ENCODE measurements at regions not wholly inside any gene's neighbourhood (a gene's known extent, or its start where the extent isn't known, plus 50 kb on each side); places are given as distances from the start of the nearest gene placed in this dataset.

DNA sequence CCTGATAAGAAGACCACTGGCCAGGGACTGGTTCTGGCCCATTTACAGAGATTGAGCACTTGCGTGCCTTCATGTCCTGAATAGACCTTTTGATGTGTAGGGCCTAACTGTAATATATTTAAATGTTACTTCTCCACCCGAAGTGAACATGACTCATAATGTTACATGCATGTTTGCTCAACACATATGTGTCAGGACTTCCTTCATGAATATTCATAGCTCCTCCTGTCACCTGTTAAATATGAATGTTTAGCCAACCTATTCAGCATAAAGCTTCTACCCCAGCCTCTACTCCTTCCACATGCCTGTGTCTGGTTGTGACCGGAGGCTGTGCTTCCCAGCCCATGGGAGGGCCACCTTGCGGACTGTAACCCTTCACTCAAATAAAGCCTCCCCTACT is 457.5 kb downstream of the IRX1 start:
- intact Hi-C loops (cut with micrococcal nuclease), result no loop called here
- Mint-ChIP-seq H3K4me3 (ENCODE audit: low read depth) (no peak overlapping the region), H3K27me3 (ENCODE audit: low read depth) (no peaks in the 10 kb centered on the region), H3K9me3 (peaks cover 4% of the 10 kb centered on the region), H3K4me1 (ENCODE audit: low read depth) (no peaks in the 10 kb centered on the region), H3K27ac (no peak overlapping the region), H3K36me3 (ENCODE audit: low read depth) (no peaks in the 10 kb centered on the region)
- DNase-seq (ENCODE audit: low spot score), result no peak

DNA sequence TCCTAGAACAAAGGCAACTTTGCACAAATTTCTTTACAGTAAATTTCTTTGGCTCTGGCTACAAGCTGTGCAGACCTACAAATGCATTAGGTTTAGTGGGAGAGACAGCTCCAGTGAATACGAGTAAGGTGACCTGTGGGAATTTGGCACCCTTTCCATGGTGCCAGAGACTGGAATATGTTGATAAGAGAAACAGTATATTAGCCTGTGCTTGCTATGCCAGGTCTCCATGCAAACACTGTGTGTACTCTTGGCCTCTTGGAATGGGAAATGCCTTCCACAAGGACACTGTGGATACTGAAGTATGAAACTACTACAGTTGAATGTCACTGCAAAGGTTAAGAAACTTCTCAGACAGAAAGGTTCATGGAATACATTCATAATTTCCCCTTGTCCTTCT is 458.5 kb downstream of the IRX1 start:
- H3K27ac Mint-ChIP-seq, result no peak overlapping the region
- DNase-seq (ENCODE audit: low spot score), result no peak
- intact Hi-C loops (cut with micrococcal nuclease), result no loop called here

DNA sequence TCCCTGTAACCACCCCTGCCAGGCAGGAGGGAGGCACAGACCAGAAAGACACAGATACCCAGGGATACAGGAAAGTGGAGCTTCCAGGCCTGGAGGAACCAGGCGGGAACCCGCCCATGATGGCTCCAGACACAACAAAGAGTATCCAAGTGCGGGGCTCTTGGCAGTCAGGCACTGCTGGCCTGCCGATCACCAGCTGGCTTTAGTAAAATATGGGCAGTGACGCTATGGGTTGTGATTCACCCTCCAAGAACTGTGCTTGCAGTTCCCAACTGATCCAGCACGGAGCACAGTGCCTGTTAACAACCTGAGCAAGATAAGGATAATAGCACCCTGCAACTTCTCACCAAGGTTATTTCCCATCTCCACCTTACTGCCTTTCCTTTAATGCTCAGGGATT is 463.3 kb downstream of the IRX1 start:
- intact Hi-C loops (cut with micrococcal nuclease), result no loop called here
- H3K4me3 Mint-ChIP-seq (ENCODE audit: low read depth), result no peak overlapping the region
- H3K27ac Mint-ChIP-seq, result no peak overlapping the region
- no peaks in the 10 kb centered on the region for H3K36me3 Mint-ChIP-seq (ENCODE audit: low read depth)
- DNase-seq (ENCODE audit: low spot score), result no peak
- no peaks in the 10 kb centered on the region for H3K27me3 Mint-ChIP-seq (ENCODE audit: low read depth)
- no peaks in the 10 kb centered on the region for H3K4me1 Mint-ChIP-seq (ENCODE audit: low read depth)
- H3K9me3 Mint-ChIP-seq, result peaks cover 7% of the 10 kb centered on the region

More for the DNA sequence above, 458.5 kb downstream of the IRX1 start:
- H3K36me3 Mint-ChIP-seq (ENCODE audit: low read depth), result no peaks in the 10 kb centered on the region
- no peak overlapping the region for H3K4me3 Mint-ChIP-seq (ENCODE audit: low read depth)
- H3K4me1 Mint-ChIP-seq (ENCODE audit: low read depth), result no peaks in the 10 kb centered on the region
- H3K27me3 Mint-ChIP-seq (ENCODE audit: low read depth), result no peaks in the 10 kb centered on the region
- H3K9me3 Mint-ChIP-seq, result peaks cover 4% of the 10 kb centered on the region

DNA sequence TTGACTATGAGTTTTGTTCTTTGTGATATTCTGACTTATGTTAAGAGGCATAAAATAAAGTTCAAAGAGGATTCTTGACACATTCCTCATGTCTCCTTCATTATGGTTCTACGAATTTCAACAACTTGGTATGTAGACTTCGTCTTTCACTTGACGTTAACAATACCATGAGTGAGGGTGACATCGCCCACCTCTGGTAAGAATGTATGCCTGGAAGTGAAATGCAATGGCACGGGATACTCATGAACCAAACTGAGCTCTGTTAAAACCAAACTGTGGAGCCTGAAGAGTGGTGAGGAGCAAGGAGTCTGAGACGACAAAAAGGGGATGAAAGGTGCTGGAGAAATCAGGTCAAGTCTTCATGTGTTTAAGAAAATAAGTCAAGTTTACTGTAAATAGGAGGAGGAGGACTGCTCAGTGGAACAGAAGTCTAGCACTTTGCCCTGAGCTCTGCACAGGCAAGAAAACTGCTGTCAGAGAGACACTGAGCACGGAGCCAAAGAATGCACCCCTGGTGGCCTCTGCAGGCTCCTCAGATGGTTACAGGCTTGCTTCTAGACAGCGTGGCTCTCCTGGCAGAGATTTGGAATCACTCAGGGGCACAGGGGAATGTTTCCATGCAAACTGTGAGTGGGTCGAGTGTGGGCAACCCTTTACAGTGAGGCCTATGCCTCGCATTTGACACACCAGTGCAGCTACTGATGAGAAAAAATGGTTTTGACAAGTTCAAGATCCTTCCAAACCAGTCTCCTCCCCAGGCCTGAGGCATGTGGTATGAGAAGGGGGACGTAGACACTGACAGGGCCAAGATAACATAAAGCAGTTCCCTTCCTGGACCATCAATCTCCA is 470.1 kb downstream of the IRX1 start:
- DNase-seq (ENCODE audit: low spot score), result no peak
- no peaks in the 10 kb centered on the region for H3K4me1 Mint-ChIP-seq (ENCODE audit: low read depth)
- H3K27ac Mint-ChIP-seq, result no peak overlapping the region
- no peaks in the 10 kb centered on the region for H3K27me3 Mint-ChIP-seq (ENCODE audit: low read depth)
- intact Hi-C loops (cut with micrococcal nuclease), result no loop called here
- peaks cover 8% of the 10 kb centered on the region for H3K9me3 Mint-ChIP-seq
- H3K36me3 Mint-ChIP-seq (ENCODE audit: low read depth), result no peaks in the 10 kb centered on the region
- H3K4me3 Mint-ChIP-seq (ENCODE audit: low read depth), result no peak overlapping the region

DNA sequence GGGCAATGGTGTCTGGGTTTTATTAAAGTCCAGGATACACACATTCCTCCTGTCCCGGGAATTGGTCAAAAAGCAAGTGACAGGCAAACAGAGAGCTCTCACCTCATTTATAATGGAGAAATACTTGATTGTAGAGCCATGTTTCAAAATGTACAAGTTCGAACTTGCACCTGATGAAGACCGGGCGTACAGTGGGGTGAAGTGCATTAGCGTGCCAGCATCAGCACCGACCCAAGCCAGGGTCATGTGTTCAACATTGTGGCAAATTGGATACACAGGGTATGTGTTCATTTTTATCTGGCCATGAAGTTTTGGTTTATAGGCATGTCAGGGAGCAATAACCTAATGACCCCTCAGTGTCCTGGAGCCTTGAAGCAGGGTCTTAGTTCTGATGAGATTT is 472.5 kb downstream of the IRX1 start:
- H3K4me3 Mint-ChIP-seq (ENCODE audit: low read depth), result no peak overlapping the region
- no peaks in the 10 kb centered on the region for H3K36me3 Mint-ChIP-seq (ENCODE audit: low read depth)
- peaks cover 8% of the 10 kb centered on the region for H3K9me3 Mint-ChIP-seq
- no peak overlapping the region for H3K27ac Mint-ChIP-seq
- DNase-seq (ENCODE audit: low spot score), result no peak
- intact Hi-C loops (cut with micrococcal nuclease), result no loop called here
- H3K27me3 Mint-ChIP-seq (ENCODE audit: low read depth), result no peaks in the 10 kb centered on the region
- no peaks in the 10 kb centered on the region for H3K4me1 Mint-ChIP-seq (ENCODE audit: low read depth)

DNA sequence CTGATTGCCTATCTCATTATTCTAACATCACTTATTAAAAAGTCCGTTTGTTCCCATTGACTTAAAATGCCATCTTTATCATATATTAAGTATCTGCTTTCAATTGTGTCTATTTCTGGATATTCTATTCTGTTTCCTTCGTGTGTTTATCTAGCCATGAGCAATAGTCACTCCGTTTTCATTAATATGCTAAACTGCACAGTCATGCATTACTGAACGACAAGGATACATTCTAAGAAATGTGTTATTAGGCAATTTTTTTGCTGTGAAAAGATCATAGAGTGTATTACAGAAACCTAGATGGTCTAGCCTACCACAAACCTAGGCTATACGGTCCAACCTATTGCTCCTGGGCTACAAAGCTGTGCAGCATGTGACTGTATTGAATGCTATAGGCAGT is 482.9 kb downstream of the IRX1 start:
- Mint-ChIP-seq H3K36me3 (ENCODE audit: low read depth) (no peaks in the 10 kb centered on the region), H3K27ac (no peak overlapping the region), H3K27me3 (ENCODE audit: low read depth) (no peaks in the 10 kb centered on the region), H3K4me1 (ENCODE audit: low read depth) (no peaks in the 10 kb centered on the region), H3K4me3 (ENCODE audit: low read depth) (no peak overlapping the region), H3K9me3 (peaks cover 30% of the 10 kb centered on the region)
- intact Hi-C loops (cut with micrococcal nuclease), result no loop called here
- DNase-seq (ENCODE audit: low spot score), result no peak

DNA sequence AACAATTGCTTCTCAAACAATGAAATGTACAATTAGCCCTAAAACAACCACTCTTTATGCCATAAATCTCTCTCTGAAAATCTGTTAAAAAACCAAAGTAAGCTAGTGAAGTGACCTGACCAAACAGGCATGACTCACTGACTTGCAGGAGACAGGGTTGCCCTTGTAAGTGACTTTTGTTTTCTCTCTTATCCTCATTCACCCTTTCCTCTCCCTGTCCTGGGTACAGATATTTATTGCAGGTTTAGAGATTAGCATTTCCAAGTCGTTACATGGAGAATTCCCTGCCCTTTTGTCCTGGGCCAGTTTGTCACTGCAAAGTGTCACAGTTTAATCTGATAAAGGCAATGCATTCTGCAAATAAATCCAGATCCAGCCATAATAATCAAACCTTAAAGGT is 484.2 kb downstream of the IRX1 start:
- Mint-ChIP-seq H3K4me1 (ENCODE audit: low read depth) (no peaks in the 10 kb centered on the region), H3K9me3 (peaks cover 35% of the 10 kb centered on the region), H3K4me3 (ENCODE audit: low read depth) (no peak overlapping the region), H3K36me3 (ENCODE audit: low read depth) (no peaks in the 10 kb centered on the region), H3K27ac (no peak overlapping the region), H3K27me3 (ENCODE audit: low read depth) (no peaks in the 10 kb centered on the region)
- DNase-seq (ENCODE audit: low spot score), result no peak
- intact Hi-C loops (cut with micrococcal nuclease), result no loop called here

DNA sequence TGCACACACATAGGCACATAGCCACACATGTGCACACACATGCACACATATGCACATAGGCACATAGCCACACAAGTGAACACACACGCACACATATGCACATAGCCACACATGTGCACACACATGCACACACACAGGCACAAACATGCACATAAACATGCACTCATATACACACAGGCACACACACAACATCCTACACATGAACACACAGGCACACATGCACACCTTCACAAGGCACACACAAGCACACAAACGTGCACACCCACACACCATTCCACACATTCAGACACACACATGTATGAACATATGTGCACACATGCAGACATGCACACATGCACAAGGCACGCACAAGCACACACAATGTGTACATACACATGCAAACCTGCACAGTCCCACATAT is 484.7 kb downstream of the IRX1 start:
- DNase-seq (ENCODE audit: low spot score), result no peak
- H3K27me3 Mint-ChIP-seq (ENCODE audit: low read depth), result no peaks in the 10 kb centered on the region
- no peaks in the 10 kb centered on the region for H3K36me3 Mint-ChIP-seq (ENCODE audit: low read depth)
- H3K4me1 Mint-ChIP-seq (ENCODE audit: low read depth), result no peaks in the 10 kb centered on the region
- H3K9me3 Mint-ChIP-seq, result peaks cover 32% of the 10 kb centered on the region
- H3K27ac Mint-ChIP-seq, result no peak overlapping the region
- intact Hi-C loops (cut with micrococcal nuclease), result no loop called here
- H3K4me3 Mint-ChIP-seq (ENCODE audit: low read depth), result no peak overlapping the region

DNA sequence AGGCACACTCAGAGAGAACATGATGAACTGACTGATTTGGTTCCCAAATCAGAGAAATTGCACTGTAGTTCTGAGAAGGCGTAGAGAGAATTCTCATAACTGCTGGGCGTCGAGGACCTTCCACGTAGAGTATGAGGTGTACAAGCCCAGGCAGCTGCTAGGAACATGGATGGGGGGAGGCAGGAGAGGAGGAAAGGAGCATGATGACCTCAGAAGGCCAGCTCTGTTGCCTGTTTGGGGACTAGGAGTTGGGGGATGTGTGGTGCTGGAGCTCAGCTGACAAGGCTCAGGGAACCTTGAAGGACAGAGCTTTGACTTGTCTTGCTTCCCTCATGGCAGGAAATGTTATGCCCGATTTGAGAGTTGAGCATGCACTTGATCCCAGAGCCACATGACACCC is 485.4 kb downstream of the IRX1 start:
- no peaks in the 10 kb centered on the region for H3K4me1 Mint-ChIP-seq (ENCODE audit: low read depth)
- intact Hi-C loops (cut with micrococcal nuclease), result no loop called here

DNA sequence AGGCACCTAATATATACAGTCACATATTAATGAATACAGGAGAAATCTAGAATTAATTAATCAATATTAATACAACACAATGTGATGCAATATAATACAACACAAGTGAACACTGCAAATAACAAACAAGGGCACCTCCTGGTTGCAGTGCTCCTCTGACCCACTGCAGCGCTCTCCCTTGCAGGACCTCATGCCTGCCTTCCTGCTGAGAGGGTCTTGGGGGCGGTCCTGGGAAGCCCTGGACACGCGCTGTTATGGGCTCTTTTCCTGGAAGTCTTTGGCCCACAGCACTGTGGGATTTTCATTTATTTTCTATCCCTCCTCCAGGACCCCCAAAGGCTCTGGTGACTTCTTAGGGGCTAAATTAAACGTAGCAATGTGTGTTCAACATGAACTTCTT is 485.8 kb downstream of the IRX1 start:
- no peaks in the 10 kb centered on the region for H3K27me3 Mint-ChIP-seq (ENCODE audit: low read depth)
- intact Hi-C loops (cut with micrococcal nuclease), result no loop called here
- no peak overlapping the region for H3K4me3 Mint-ChIP-seq (ENCODE audit: low read depth)

More for the DNA sequence above, 485.4 kb downstream of the IRX1 start:
- Mint-ChIP-seq H3K27me3 (ENCODE audit: low read depth) (no peaks in the 10 kb centered on the region), H3K4me3 (ENCODE audit: low read depth) (no peak overlapping the region), H3K27ac (no peak overlapping the region), H3K36me3 (ENCODE audit: low read depth) (no peaks in the 10 kb centered on the region), H3K9me3 (peaks cover 27% of the 10 kb centered on the region)
- no peak for DNase-seq (ENCODE audit: low spot score)

DNA sequence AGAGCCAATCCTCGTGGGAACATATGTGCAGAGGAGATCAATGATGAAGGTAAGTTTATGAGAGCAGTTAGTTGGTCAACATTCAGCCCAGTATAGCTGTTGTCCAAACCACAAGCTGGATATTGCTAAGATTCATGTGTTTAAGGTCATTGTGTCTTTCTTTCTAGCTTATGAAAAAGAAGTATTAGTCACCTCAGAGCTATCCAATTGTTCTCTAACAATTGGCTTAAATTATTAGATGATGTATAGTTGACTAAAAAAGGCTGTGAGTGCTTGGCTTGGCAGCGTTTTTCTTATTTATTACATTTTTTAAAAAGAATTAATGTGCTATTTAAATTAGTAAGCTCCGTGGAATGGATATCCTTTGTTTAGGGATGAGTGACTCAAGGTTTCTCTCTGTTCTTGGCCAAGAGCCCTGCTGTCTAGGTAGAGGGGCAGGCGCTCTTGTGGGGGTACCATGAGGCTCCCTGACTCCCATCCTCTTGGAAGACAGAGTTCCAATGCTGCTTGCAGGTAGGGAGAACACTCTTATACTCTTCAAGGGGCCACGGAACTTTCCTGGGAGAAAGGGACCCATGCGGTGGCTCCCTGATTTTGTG is 487.4 kb downstream of the IRX1 start:
- Mint-ChIP-seq H3K27me3 (ENCODE audit: low read depth) (no peaks in the 10 kb centered on the region), H3K27ac (no peak overlapping the region), H3K4me3 (ENCODE audit: low read depth) (no peak overlapping the region), H3K4me1 (ENCODE audit: low read depth) (no peaks in the 10 kb centered on the region), H3K36me3 (ENCODE audit: low read depth) (no peaks in the 10 kb centered on the region), H3K9me3 (peaks cover 23% of the 10 kb centered on the region)
- intact Hi-C loops (cut with micrococcal nuclease), result no loop called here
- DNase-seq (ENCODE audit: low spot score), result no peak

More for the DNA sequence above, 485.8 kb downstream of the IRX1 start:
- Mint-ChIP-seq H3K9me3 (peaks cover 27% of the 10 kb centered on the region), H3K4me1 (ENCODE audit: low read depth) (no peaks in the 10 kb centered on the region), H3K36me3 (ENCODE audit: low read depth) (no peaks in the 10 kb centered on the region), H3K27ac (no peak overlapping the region)
- DNase-seq (ENCODE audit: low spot score), result no peak

DNA sequence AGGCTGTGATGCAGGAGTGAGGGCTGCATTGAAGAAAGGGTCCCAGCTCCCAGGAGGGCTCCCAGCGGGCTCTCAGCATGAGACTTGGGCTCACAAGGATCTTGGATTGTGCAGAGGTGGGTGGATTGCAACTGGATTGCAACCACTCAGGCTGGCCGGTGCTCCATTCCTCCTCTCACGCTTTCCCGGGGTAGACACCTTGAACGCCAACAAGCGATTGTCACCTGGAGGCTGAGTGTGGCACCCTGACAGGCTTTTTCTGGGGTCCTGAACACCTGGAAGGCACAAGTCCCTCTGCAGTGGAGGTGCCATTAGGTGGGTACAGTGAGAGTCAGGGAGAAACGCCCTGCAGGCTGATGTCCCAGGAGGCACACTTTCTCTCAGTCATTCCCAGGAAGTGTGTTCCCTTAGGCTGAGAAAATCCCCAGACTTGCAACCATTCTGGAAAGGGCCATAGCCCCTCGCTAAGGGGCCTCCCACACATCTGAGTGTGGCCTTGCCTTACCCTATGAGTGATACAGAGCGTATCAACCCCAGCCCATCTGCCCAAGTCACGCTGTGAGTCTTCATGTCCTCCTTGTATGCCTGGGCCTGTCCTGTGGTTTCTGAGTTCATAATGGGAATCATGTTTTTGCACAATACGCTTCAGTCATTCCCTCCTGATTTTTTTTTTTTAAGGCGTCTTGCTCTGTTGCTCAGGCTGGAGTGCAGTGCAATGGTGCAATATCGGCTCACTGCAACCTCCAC is 488.1 kb downstream of the IRX1 start:
- intact Hi-C loops (cut with micrococcal nuclease), result no loop called here

DNA sequence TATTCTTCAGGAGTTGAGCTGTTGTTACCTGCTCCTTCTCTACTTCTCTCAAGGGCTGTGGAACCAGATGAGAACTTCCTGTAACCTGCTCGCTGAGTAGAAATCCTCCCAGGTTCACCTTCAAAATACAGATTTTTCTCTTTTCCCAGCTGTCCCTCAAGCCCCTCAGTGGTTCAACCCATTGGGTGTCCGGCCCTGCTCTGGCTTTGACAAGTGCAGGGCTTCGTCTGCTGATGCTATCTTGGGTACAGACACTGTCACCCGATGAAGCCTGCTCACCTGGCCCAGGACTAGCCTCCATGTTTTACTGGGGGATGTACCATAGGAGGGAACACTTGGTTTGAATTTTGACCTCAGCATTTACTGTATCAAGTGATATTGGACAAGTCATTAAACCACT is 490.4 kb downstream of the IRX1 start:
- H3K9me3 Mint-ChIP-seq, result peaks cover 13% of the 10 kb centered on the region
- H3K27ac Mint-ChIP-seq, result no peak overlapping the region
- H3K4me3 Mint-ChIP-seq (ENCODE audit: low read depth), result no peak overlapping the region
- intact Hi-C loops (cut with micrococcal nuclease), result no loop called here
- no peak for DNase-seq (ENCODE audit: low spot score)
- no peaks in the 10 kb centered on the region for H3K36me3 Mint-ChIP-seq (ENCODE audit: low read depth)
- no peaks in the 10 kb centered on the region for H3K27me3 Mint-ChIP-seq (ENCODE audit: low read depth)
- H3K4me1 Mint-ChIP-seq (ENCODE audit: low read depth), result no peaks in the 10 kb centered on the region

More for the DNA sequence above, 488.1 kb downstream of the IRX1 start:
- DNase-seq (ENCODE audit: low spot score), result no peak
- Mint-ChIP-seq H3K27ac (no peak overlapping the region), H3K36me3 (ENCODE audit: low read depth) (no peaks in the 10 kb centered on the region), H3K27me3 (ENCODE audit: low read depth) (no peaks in the 10 kb centered on the region), H3K4me1 (ENCODE audit: low read depth) (no peaks in the 10 kb centered on the region), H3K4me3 (ENCODE audit: low read depth) (no peak overlapping the region), H3K9me3 (peaks cover 23% of the 10 kb centered on the region)

Measured in activated T-helper 2 cell treated with anti-CD3 and anti-CD28 coated beads, Interferon-gamma antibody, Interleukin-2, Interleukin-4, amounts not matched to agents 10 μg/mL and 5 μg/mL and 100 μg/mL, durations not matched to agents 14 hours and 24 hours and 36 hours (primary cell).